IMR-90 (cell line): ENCODE measurements at regions not wholly inside any gene's neighbourhood (a gene's known extent, or its start where the extent isn't known, plus 50 kb on each side); places are given as distances from the start of the nearest gene placed in this dataset.

Experiments used
- ELK1 ChIP-seq: fragments of 150-350 bp; IDR thresholded peaks from 2 replicates; pipeline ENCODE4 v1.6.1; 2016; ENCODE audit warnings: low read depth, mild to moderate bottlenecking, low read length, moderate library complexity, borderline replicate concordance
- MAFK ChIP-seq: IDR thresholded peaks from 2 replicates; pipeline ENCODE4 v1.6.1; 2012; ENCODE audit warnings: low read depth, low read length, improper control_type of control experiment
- POLR2A ChIP-seq: IDR thresholded peaks from 2 replicates; pipeline ENCODE4 v1.6.1; 2012; ENCODE audit warnings: mild to moderate bottlenecking, low read depth, low read length
- RCOR1 ChIP-seq: IDR thresholded peaks from 2 replicates; pipeline ENCODE4 v1.6.1; 2012; ENCODE audit warnings: mild to moderate bottlenecking, low read length, improper control_type of control experiment; ENCODE audit not compliant: insufficient replicate concordance
- SMC3 ChIP-seq: fragments of 150-350 bp; IDR thresholded peaks from 2 replicates; pipeline ENCODE4 v1.6.1; 2016; ENCODE audit warnings: low read depth, mild to moderate bottlenecking, antibody characterized with exemption, low read length, moderate library complexity
- TF ChIP-seq, protein P1 (sequence below): conservative IDR thresholded peaks from 2 replicates; pipeline ENCODE4 v1.5.1; 2012; ENCODE audit warnings: mild to moderate bottlenecking, low read depth, low read length, improper control_type of control experiment

GRCh38 chr13:44321961-44322360, 51.7 kb upstream of the SERP2 start:
- TF ChIP-seq, protein P1, sequence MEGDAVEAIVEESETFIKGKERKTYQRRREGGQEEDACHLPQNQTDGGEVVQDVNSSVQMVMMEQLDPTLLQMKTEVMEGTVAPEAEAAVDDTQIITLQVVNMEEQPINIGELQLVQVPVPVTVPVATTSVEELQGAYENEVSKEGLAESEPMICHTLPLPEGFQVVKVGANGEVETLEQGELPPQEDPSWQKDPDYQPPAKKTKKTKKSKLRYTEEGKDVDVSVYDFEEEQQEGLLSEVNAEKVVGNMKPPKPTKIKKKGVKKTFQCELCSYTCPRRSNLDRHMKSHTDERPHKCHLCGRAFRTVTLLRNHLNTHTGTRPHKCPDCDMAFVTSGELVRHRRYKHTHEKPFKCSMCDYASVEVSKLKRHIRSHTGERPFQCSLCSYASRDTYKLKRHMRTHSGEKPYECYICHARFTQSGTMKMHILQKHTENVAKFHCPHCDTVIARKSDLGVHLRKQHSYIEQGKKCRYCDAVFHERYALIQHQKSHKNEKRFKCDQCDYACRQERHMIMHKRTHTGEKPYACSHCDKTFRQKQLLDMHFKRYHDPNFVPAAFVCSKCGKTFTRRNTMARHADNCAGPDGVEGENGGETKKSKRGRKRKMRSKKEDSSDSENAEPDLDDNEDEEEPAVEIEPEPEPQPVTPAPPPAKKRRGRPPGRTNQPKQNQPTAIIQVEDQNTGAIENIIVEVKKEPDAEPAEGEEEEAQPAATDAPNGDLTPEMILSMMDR, result no peak
- no peak for TF ChIP-seq POLR2A
- no peak for TF ChIP-seq ELK1
- no peak for TF ChIP-seq MAFK
- TF ChIP-seq SMC3, result no peak
- no peak for TF ChIP-seq RCOR1
